Mesendoderm (in vitro differentiated cells): ENCODE measurements at regions not wholly inside any gene's neighbourhood (a gene's known extent, or its start where the extent isn't known, plus 50 kb on each side); places are given as distances from the start of the nearest gene placed in this dataset.
"Not testable (repeated sequence)": the region's sequence is repeated elsewhere in the genome, so short reads cannot be mapped to it uniquely, and the experiment has no call there.

Source experiments
- DNase-seq: peaks from one replicate; pipeline ENCODE4 v3.0.0; 2013
- H2AK5ac ChIP-seq: 2 replicates; pipeline ENCODE4 v1.6.1; 2013; ENCODE audit warnings: low read length, inconsistent platforms
- H2BK120ac ChIP-seq: 2 replicates; pipeline ENCODE4 v1.6.1; 2013; ENCODE audit warnings: low read depth, mild to moderate bottlenecking, low read length, moderate library complexity, mixed read lengths
- H2BK15ac ChIP-seq: replicated peaks from 2 replicates; pipeline ENCODE4 v1.6.1; 2013; ENCODE audit warnings: low read depth, mild to moderate bottlenecking, moderate library complexity
- H2BK5ac ChIP-seq: 2 replicates; pipeline ENCODE4 v1.6.1; 2013; ENCODE audit warnings: low read length, inconsistent platforms
- H3K18ac ChIP-seq: 2 replicates; pipeline ENCODE4 v1.6.1; 2013; ENCODE audit warnings: mild to moderate bottlenecking, low read length, mixed read lengths
- H3K23ac ChIP-seq: one replicate; pipeline ENCODE4 v1.6.1; 2013; ENCODE audit warnings: low read length
- H3K27ac ChIP-seq: 2 replicates; pipeline ENCODE4 v1.5.1; 2013; ENCODE audit warnings: low read depth, mild to moderate bottlenecking, inconsistent platforms, low read length, moderate library complexity
- H3K27me3 ChIP-seq: 2 replicates; pipeline ENCODE4 v1.6.1; 2013; ENCODE audit warnings: low read length, control low read depth, mild to moderate bottlenecking, inconsistent platforms; ENCODE audit not compliant: insufficient read depth, poor library complexity
- H3K36me3 ChIP-seq: 2 replicates; pipeline ENCODE4 v1.6.1; 2013; ENCODE audit warnings: low read length, inconsistent platforms; ENCODE audit not compliant: control insufficient read depth, insufficient read depth
- H3K4ac ChIP-seq: one replicate; pipeline ENCODE4 v1.6.1; 2013; ENCODE audit warnings: low read depth, mild to moderate bottlenecking, low read length, moderate library complexity
- H3K4me1 ChIP-seq: 2 replicates; pipeline ENCODE4 v1.6.1; 2013; ENCODE audit warnings: low read depth, low read length, inconsistent platforms; ENCODE audit not compliant: control insufficient read depth
- H3K4me2 ChIP-seq: 2 replicates; pipeline ENCODE4 v1.6.1; 2013; ENCODE audit warnings: low read length
- H3K4me3 ChIP-seq: 2 replicates; pipeline ENCODE4 v1.5.1; 2013; ENCODE audit warnings: mild to moderate bottlenecking, low read length
- H3K56ac ChIP-seq: one replicate; pipeline ENCODE4 v1.6.1; 2013; ENCODE audit warnings: low read length
- H3K79me1 ChIP-seq: 2 replicates; pipeline ENCODE4 v1.6.1; 2013; ENCODE audit warnings: low read length, inconsistent platforms
- H3K79me2 ChIP-seq: 2 replicates; pipeline ENCODE4 v1.6.1; 2013; ENCODE audit warnings: mild to moderate bottlenecking, low read length; ENCODE audit not compliant: control insufficient read depth, insufficient read depth
- H3K9ac ChIP-seq: 2 replicates; pipeline ENCODE4 v1.6.1; 2013; ENCODE audit warnings: low read length, inconsistent platforms
- H4K5ac ChIP-seq: one replicate; pipeline ENCODE4 v1.6.1; 2013; ENCODE audit warnings: low read length
- H4K8ac ChIP-seq: one replicate; pipeline ENCODE4 v1.6.1; 2013; ENCODE audit warnings: low read depth, mild to moderate bottlenecking, control low read depth, low read length, moderate library complexity
- WGBS: extraction: QIAGEN DNeasy Blood & Tissue Kit; methylation state at CpG from one replicate; pipeline ENCODE4 v1.1.7; 2013; ENCODE audit warnings: low lambda C conversion rate, missing lambda C conversion rate; ENCODE audit not compliant: insufficient coverage; ENCODE audit errors: extremely low coverage; 5-methylcytosine and 5-hydroxymethylcytosine counted together

GRCh38 chr15:46088486-46089445 is 453.9 kb downstream of the SQOR start:
- H3K79me1 ChIP-seq = no peaks in the 10 kb centered on the region
- DNase-seq = no peak
- H3K4me2 ChIP-seq = no peak overlapping the region
- no peak overlapping the region for H3K56ac ChIP-seq
- H4K8ac ChIP-seq = no peak overlapping the region
- no peak overlapping the region for H3K4ac ChIP-seq
- no peak overlapping the region for H2BK120ac ChIP-seq
- no peak overlapping the region for H2BK15ac ChIP-seq
- no peak overlapping the region for H3K9ac ChIP-seq
- H2BK5ac ChIP-seq = no peak overlapping the region
- no peak overlapping the region for H4K5ac ChIP-seq
- peak overlapping the region; percentile 18 for H3K18ac ChIP-seq
- H3K27ac ChIP-seq = no peak overlapping the region
- H2AK5ac ChIP-seq = no peak overlapping the region
- H3K27me3 ChIP-seq = no peaks in the 10 kb centered on the region
- H3K23ac ChIP-seq = no peak overlapping the region
- H3K36me3 ChIP-seq = no peaks in the 10 kb centered on the region
- no CpG with 5 or more reads among the region's 3 CpGs for WGBS
- no peaks in the 10 kb centered on the region for H3K4me1 ChIP-seq
- H3K4me3 ChIP-seq = no peak overlapping the region
- H3K79me2 ChIP-seq = no peaks in the 10 kb centered on the region

GRCh38 chr15:46089467-46089935 is 454.7 kb downstream of the SQOR start:
- Histone ChIP-seq H3K56ac (no peak overlapping the region), H3K4me2 (no peak overlapping the region), H3K9ac (no peak overlapping the region), H2BK120ac (no peak overlapping the region), H2BK15ac (no peak overlapping the region), H3K4me1 (no peaks in the 10 kb centered on the region), H4K8ac (no peak overlapping the region), H3K4me3 (no peak overlapping the region), H2AK5ac (no peak overlapping the region), H3K79me2 (no peaks in the 10 kb centered on the region), H3K27ac (no peak overlapping the region), H4K5ac (no peak overlapping the region), H3K23ac (no peak overlapping the region), H3K79me1 (no peaks in the 10 kb centered on the region), H3K36me3 (no peaks in the 10 kb centered on the region), H3K27me3 (no peaks in the 10 kb centered on the region), H3K18ac (peak overlapping the region; percentile 18), H2BK5ac (no peak overlapping the region), H3K4ac (no peak overlapping the region)
- peak; percentile 10 for DNase-seq
- no CpG with 5 or more reads among the region's 4 CpGs for WGBS

GRCh38 chr15:46091860-46092450 is 457.1 kb downstream of the SQOR start:
- no peaks in the 10 kb centered on the region for H3K79me1 ChIP-seq
- no peak overlapping the region for H3K27ac ChIP-seq
- no peak overlapping the region for H4K8ac ChIP-seq
- no peak overlapping the region for H3K18ac ChIP-seq
- no peaks in the 10 kb centered on the region for H3K36me3 ChIP-seq
- no peaks in the 10 kb centered on the region for H3K27me3 ChIP-seq
- no peak overlapping the region for H3K4ac ChIP-seq
- no peak overlapping the region for H2BK5ac ChIP-seq
- no peaks in the 10 kb centered on the region for H3K79me2 ChIP-seq
- no peak overlapping the region for H3K4me3 ChIP-seq
- no peak overlapping the region for H2BK15ac ChIP-seq
- no peak overlapping the region for H4K5ac ChIP-seq
- H3K4me2 ChIP-seq = no peak overlapping the region
- no peak overlapping the region for H3K56ac ChIP-seq
- no peak overlapping the region for H2BK120ac ChIP-seq
- no peaks in the 10 kb centered on the region for H3K4me1 ChIP-seq
- H2AK5ac ChIP-seq = no peak overlapping the region
- WGBS = no CpG with 5 or more reads among the region's 16 CpGs
- H3K23ac ChIP-seq = no peak overlapping the region
- H3K9ac ChIP-seq = no peak overlapping the region
- DNase-seq = peak; percentile 73

GRCh38 chr15:46098006-46098405 is 463.2 kb downstream of the SQOR start:
- not testable (repeated sequence) for DNase-seq, H3K27ac ChIP-seq, H3K4me2 ChIP-seq, H2BK5ac ChIP-seq, H3K36me3 ChIP-seq, H2BK15ac ChIP-seq, H3K23ac ChIP-seq, H3K9ac ChIP-seq, H2BK120ac ChIP-seq, H4K5ac ChIP-seq, H3K18ac ChIP-seq, H3K4me1 ChIP-seq, H3K56ac ChIP-seq, H3K27me3 ChIP-seq, H3K4me3 ChIP-seq, H4K8ac ChIP-seq, H3K4ac ChIP-seq, H3K79me1 ChIP-seq, H3K79me2 ChIP-seq, H2AK5ac ChIP-seq
- WGBS = no CpG with 5 or more reads among the region's 32 CpGs

- no peak overlapping the region for H3K4me3 ChIP-seq
- H3K56ac ChIP-seq = no peak overlapping the region
- H3K9ac ChIP-seq = no peak overlapping the region
- no peak overlapping the region for H3K4ac ChIP-seq
- no peak for DNase-seq
- no peaks in the 10 kb centered on the region for H3K79me2 ChIP-seq
- H2BK15ac ChIP-seq = no peak overlapping the region
- no peak overlapping the region for H4K8ac ChIP-seq
- H4K5ac ChIP-seq = no peak overlapping the region
- no peak overlapping the region for H2AK5ac ChIP-seq
- H3K4me1 ChIP-seq = no peaks in the 10 kb centered on the region
- H3K36me3 ChIP-seq = no peaks in the 10 kb centered on the region
- H2BK120ac ChIP-seq = no peak overlapping the region
- H3K79me1 ChIP-seq = no peaks in the 10 kb centered on the region
- no peak overlapping the region for H2BK5ac ChIP-seq
- H3K27me3 ChIP-seq = no peaks in the 10 kb centered on the region
- no peak overlapping the region for H3K23ac ChIP-seq
- H3K27ac ChIP-seq = no peak overlapping the region
- H3K18ac ChIP-seq = no peak overlapping the region
- no CpG with 5 or more reads among the region's 2 CpGs for WGBS
- H3K4me2 ChIP-seq = no peak overlapping the region
These were observed 475.9 kb downstream of the SQOR start for GRCh38 chr15:46110755-46111154.
